Omental fat pad (tissue), 3 donors: ENCODE measurements at regions not wholly inside any gene's neighbourhood (a gene's known extent, or its start where the extent isn't known, plus 50 kb on each side); places are given as distances from the start of the nearest gene placed in this dataset.
"Not testable (repeated sequence)": the region's sequence is repeated elsewhere in the genome, so short reads cannot be mapped to it uniquely, and the experiment has no call there.

ENCODE experiments used
- ATAC-seq: fragments of 150-250 bp; one replicate; pipeline ENCODE4 v1.9.1; 2016; ENCODE audit warnings: mild to moderate bottlenecking, moderate library complexity; ENCODE audit not compliant: low FRiP score
- DNase-seq: peaks from one replicate; pipeline ENCODE4 v3.0.0-alpha.2; 2019; ENCODE audit warnings: low spot score
- CTCF ChIP-seq, 3 donors: fragments of 450-650 bp; IDR thresholded peaks; one replicate each; pipeline ENCODE4 v1.5.1; 2016 to 2017; ENCODE audit warnings: antibody characterized with exemption in 3 of 3, mild to moderate bottlenecking in 3 of 3, moderate library complexity in 2 of 3

- DNase-seq (no peak), ATAC-seq (no peak)
- no peak for TF ChIP-seq CTCF (IDR thresholded peaks at IDR 0.05)
Measured at GRCh38 chr7:93028610-93029009, 89.2 kb downstream of the SAMD9 start.

GRCh38 chr7:93027044-93027443 is 90.7 kb downstream of the SAMD9 start:
- no peak for DNase-seq
- no peak for TF ChIP-seq CTCF (IDR thresholded peaks at IDR 0.05)
- ATAC-seq = no peak

GRCh38 chr7:93026425-93026824 is 91.4 kb downstream of the SAMD9 start:
- DNase-seq (no peak), ATAC-seq (no peak)
- no peak for TF ChIP-seq CTCF (IDR thresholded peaks at IDR 0.05)

- ATAC-seq (no peak), DNase-seq (no peak)
- TF ChIP-seq CTCF (IDR thresholded peaks at IDR 0.05) = no peak
Measured at GRCh38 chr7:93025389-93025788, 92.4 kb downstream of the SAMD9 start.

GRCh38 chr7:93022931-93023478 is 94.8 kb downstream of the SAMD9 start:
- ATAC-seq, DNase-seq: not testable (repeated sequence)

GRCh38 chr7:93021748-93022147 is 96.0 kb downstream of the SAMD9 start:
- TF ChIP-seq CTCF (IDR thresholded peaks at IDR 0.05) = no peak
- DNase-seq = no peak
- no peak for ATAC-seq

- DNase-seq (no peak), ATAC-seq (no peak)
- TF ChIP-seq CTCF (IDR thresholded peaks at IDR 0.05) = no peak
Measured at GRCh38 chr7:93018716-93019115, 99.1 kb downstream of the SAMD9 start.
